Lung (tissue), 11 donors: ENCODE measurements at regions not wholly inside any gene's neighbourhood (a gene's known extent, or its start where the extent isn't known, plus 50 kb on each side); places are given as distances from the start of the nearest gene placed in this dataset.

ENCODE experiments used
- ATAC-seq: fragments of 200-7000 bp; cut with Tn5 transposase; one replicate; pipeline ENCODE4 v1.9.1; 2020; ENCODE audit warnings: moderate number of reproducible peaks; ENCODE audit not compliant: insufficient read depth, low FRiP score
- DNase-seq, 3 donors: peaks; one replicate each; pipeline ENCODE4 v3.0.0-alpha.2; 2013 to 2017
- H3K27ac ChIP-seq, 2 donors: one replicate each; pipeline ENCODE4 v1.5.1; 2013; ENCODE audit warnings: mild to moderate bottlenecking in 2 of 2, moderate library complexity in 2 of 2, control low read depth in 1 of 2, inconsistent platforms in 1 of 2, low read depth in 1 of 2, low read length in 1 of 2
- H3K27me3 ChIP-seq, 3 donors: one replicate each; pipeline ENCODE4 v1.5.1; 2013; ENCODE audit warnings: low read length in 2 of 3; ENCODE audit not compliant: control insufficient read depth in 3 of 3, insufficient read depth in 3 of 3
- H3K36me3 ChIP-seq, 4 donors: one replicate each; pipeline ENCODE4 v1.5.1; 2013; ENCODE audit warnings: low read length in 4 of 4, mild to moderate bottlenecking in 1 of 4, moderate library complexity in 1 of 4; ENCODE audit not compliant: control insufficient read depth in 4 of 4, insufficient read depth in 4 of 4
- H3K4me1 ChIP-seq, 5 donors: one replicate each; pipeline ENCODE4 v1.5.1; 2013; ENCODE audit warnings: low read length in 5 of 5, mild to moderate bottlenecking in 2 of 5, moderate library complexity in 1 of 5; ENCODE audit not compliant: control insufficient read depth in 5 of 5, insufficient read depth in 5 of 5
- H3K4me3 ChIP-seq: one replicate; pipeline ENCODE4 v1.5.1; 2013; ENCODE audit warnings: mild to moderate bottlenecking, control low read depth, moderate library complexity
- H3K9ac ChIP-seq, 2 donors: one replicate each; pipeline ENCODE4 v1.5.1; 2013; ENCODE audit warnings: low read length in 2 of 2, control low read depth in 1 of 2; ENCODE audit not compliant: insufficient read depth in 1 of 2
- H3K9me3 ChIP-seq, 4 donors: one replicate each; pipeline ENCODE4 v1.5.1; 2013; ENCODE audit warnings: low read length in 3 of 4, mild to moderate bottlenecking in 1 of 4, moderate library complexity in 1 of 4; ENCODE audit not compliant: control insufficient read depth in 4 of 4, insufficient read depth in 3 of 4
- CTCF ChIP-seq: IDR thresholded peaks from 2 replicates; pipeline ENCODE4 v1.5.1; 2012; ENCODE audit warnings: mild to moderate bottlenecking; ENCODE audit errors: control extremely low read depth, extremely low read depth
- WGBS, 2 donors: extraction: QIAGEN DNeasy Blood & Tissue Kit; methylation state at CpG; one replicate each; pipeline ENCODE4 v1.1.7; 2013; 5-methylcytosine and 5-hydroxymethylcytosine counted together
- donor health status: control.
- donor health status: control.
- donor health status: Bipolar disorder and iron deficiency.
- donor health status: healthy.
- donor health status: DM: yes; HTN: yes; CAD: no.

GRCh38 chr3:16033889-16034687 is 140.4 kb upstream of the GALNT15 start:
- Histone ChIP-seq H3K4me3 (no peak overlapping the region), H3K9ac (no peak overlapping the region), H3K36me3 (no peaks in the 10 kb centered on the region), H3K4me1 (no peaks in the 10 kb centered on the region), H3K27me3 (no peaks in the 10 kb centered on the region), H3K27ac (no peak overlapping the region), H3K9me3 (no peaks in the 10 kb centered on the region)
- no peak for TF ChIP-seq CTCF
- no peak for DNase-seq
- 86 to 87% methylated on average over 3 of the region's 3 CpGs for WGBS, 2 donors
- ATAC-seq, result no peak

- no peak for TF ChIP-seq CTCF
- no peaks in the 10 kb centered on the region for H3K9me3 ChIP-seq
- H3K36me3 ChIP-seq, result no peaks in the 10 kb centered on the region
- ATAC-seq (no peak), DNase-seq (no peak)
- no peaks in the 10 kb centered on the region for H3K4me1 ChIP-seq
- 81 to 87% methylated on average over 2 of the region's 2 CpGs for WGBS, 2 donors
- no peaks in the 10 kb centered on the region for H3K27me3 ChIP-seq
- no peak overlapping the region for H3K27ac ChIP-seq
- H3K4me3 ChIP-seq, result no peak overlapping the region
- no peak overlapping the region for H3K9ac ChIP-seq
These were observed 133.5 kb upstream of the GALNT15 start for GRCh38 chr3:16040991-16041390.

GRCh38 chr3:16048435-16049318 is 125.8 kb upstream of the GALNT15 start:
- ATAC-seq, result peak; percentile 80
- Histone ChIP-seq H3K4me1 (peaks cover 0 to 7% (median 0%) of the 10 kb centered on the region in 5 donors), H3K9me3 (no peaks in the 10 kb centered on the region), H3K9ac (no peak overlapping the region), H3K27me3 (no peaks in the 10 kb centered on the region), H3K36me3 (no peaks in the 10 kb centered on the region), H3K27ac (no peak overlapping the region), H3K4me3 (no peak overlapping the region)
- peak; percentile 79 for TF ChIP-seq CTCF
- 14 to 22% methylated on average over 5 of the region's 5 CpGs for WGBS, 2 donors
- DNase-seq, result peak; percentile 52 to 77 (median 77)
